GM18868 (cell line): ENCODE measurements at regions not wholly inside any gene's neighbourhood (a gene's known extent, or its start where the extent isn't known, plus 50 kb on each side); places are given as distances from the start of the nearest gene placed in this dataset.

Experiments used
- ATAC-seq: cut with Tn5 transposase; IDR thresholded peaks from one replicate; pipeline ENCODE4 v1.9.1; 2021; ENCODE audit warnings: mild to moderate bottlenecking, moderate library complexity; ENCODE audit not compliant: unreplicated experiment

- ATAC-seq, result no peak
Measured at GRCh38 chr2:83585250-83585649, 873.8 kb downstream of the SUCLG1 start.

GRCh38 chr2:83584672-83585071 lies 874.4 kb downstream of the SUCLG1 start:
- no peak for ATAC-seq

- ATAC-seq, result no peak
Measured at GRCh38 chr2:83582589-83582988, 876.5 kb downstream of the SUCLG1 start.

- no peak for ATAC-seq
Measured at GRCh38 chr2:83579507-83579906, 879.6 kb downstream of the SUCLG1 start.

- no peak for ATAC-seq
Measured at GRCh38 chr2:83578405-83578804, 880.7 kb downstream of the SUCLG1 start.

GRCh38 chr2:83574614-83575013 lies 884.5 kb downstream of the SUCLG1 start:
- no peak for ATAC-seq

- no peak for ATAC-seq
Measured at GRCh38 chr2:83573060-83573459, 886.0 kb downstream of the SUCLG1 start.

- no peak for ATAC-seq
Measured at GRCh38 chr2:83572400-83572799, 886.7 kb downstream of the SUCLG1 start.

GRCh38 chr2:83567551-83567950 lies 891.5 kb downstream of the SUCLG1 start:
- no peak for ATAC-seq

GRCh38 chr2:83565626-83566025 lies 893.5 kb downstream of the SUCLG1 start:
- ATAC-seq, result no peak

GRCh38 chr2:83565181-83565580 lies 893.9 kb downstream of the SUCLG1 start:
- ATAC-seq, result no peak

GRCh38 chr2:83561592-83561991 lies 897.5 kb downstream of the SUCLG1 start:
- no peak for ATAC-seq

- no peak for ATAC-seq
Measured at GRCh38 chr2:83536556-83536955, 922.5 kb downstream of the SUCLG1 start.

GRCh38 chr2:83534416-83534815 lies 924.7 kb downstream of the SUCLG1 start:
- no peak for ATAC-seq

GRCh38 chr2:83531206-83531826 lies 927.8 kb downstream of the SUCLG1 start:
- no peak for ATAC-seq

GRCh38 chr2:83528767-83529166 lies 930.3 kb downstream of the SUCLG1 start:
- no peak for ATAC-seq

- ATAC-seq, result no peak
Measured at GRCh38 chr2:83522891-83523493, 936.1 kb downstream of the SUCLG1 start.

GRCh38 chr2:83517727-83518368 lies 941.2 kb downstream of the SUCLG1 start:
- no peak for ATAC-seq

- ATAC-seq, result no peak
Measured at GRCh38 chr2:83516503-83516902, 942.6 kb downstream of the SUCLG1 start.

- no peak for ATAC-seq
Measured at GRCh38 chr2:83487451-83487850, 971.6 kb downstream of the SUCLG1 start.

- ATAC-seq, result no peak
Measured at GRCh38 chr2:83481436-83481835, 977.6 kb downstream of the SUCLG1 start.

GRCh38 chr2:83478037-83478436 lies 981.0 kb downstream of the SUCLG1 start:
- ATAC-seq, result no peak
